CD14-positive monocyte (primary cell): ENCODE measurements at regions not wholly inside any gene's neighbourhood (a gene's known extent, or its start where the extent isn't known, plus 50 kb on each side); places are given as distances from the start of the nearest gene placed in this dataset.
"Not testable (repeated sequence)": the region's sequence is repeated elsewhere in the genome, so short reads cannot be mapped to it uniquely, and the experiment has no call there.

Experiments used
- DNase-seq, 3 donors: peaks; one replicate each; pipeline ENCODE4 v3.0.0-alpha.2; 2011 to 2022
- H2AFZ ChIP-seq: 2 replicates; pipeline ENCODE4 v1.6.0; 2012; ENCODE audit warnings: mild to moderate bottlenecking, low read depth, low read length, inconsistent platforms; ENCODE audit not compliant: insufficient read depth, poor library complexity, severe bottlenecking
- H3K27ac ChIP-seq, 2 donors: 1 replicate in 1 of 2; 2 replicates in 1 of 2; pipeline ENCODE4 v1.5.1; 2012 to 2013; ENCODE audit warnings: low read length in 2 of 2, control low read depth in 1 of 2, inconsistent platforms in 1 of 2, low read depth in 1 of 2, mild to moderate bottlenecking in 1 of 2
- H3K27me3 ChIP-seq, 2 donors: one replicate each; pipeline versions ENCODE4 v1.6.0 to v1.6.1; 2011 to 2013; ENCODE audit warnings: low read length in 2 of 2; ENCODE audit not compliant: control insufficient read depth in 2 of 2, insufficient read depth in 2 of 2
- H3K36me3 ChIP-seq, 2 donors: replicated peaks in 1 of 2; 1 replicate in 1 of 2; 2 replicates in 1 of 2; pipeline versions ENCODE4 v1.5.1 to v1.6.1; 2012 to 2013; ENCODE audit warnings: low read length in 2 of 2, control low read depth in 1 of 2, inconsistent platforms in 1 of 2, mild to moderate bottlenecking in 1 of 2; ENCODE audit not compliant: insufficient read depth in 2 of 2, control insufficient read depth in 1 of 2
- H3K4me1 ChIP-seq, 2 donors: 1 replicate in 1 of 2; 2 replicates in 1 of 2; pipeline versions ENCODE4 v1.5.1 to v1.6.1; 2012 to 2013; ENCODE audit warnings: low read length in 2 of 2, control low read depth in 1 of 2, inconsistent platforms in 1 of 2, mild to moderate bottlenecking in 1 of 2, moderate library complexity in 1 of 2; ENCODE audit not compliant: insufficient read depth in 2 of 2, control insufficient read depth in 1 of 2
- H3K4me2 ChIP-seq: replicated peaks from 2 replicates; pipeline ENCODE3; 2012; ENCODE audit warnings: low read length, moderate library complexity, mild to moderate bottlenecking; ENCODE audit not compliant: poor library complexity, severe bottlenecking; ENCODE audit errors: extremely low read depth
- H3K4me3 ChIP-seq, 3 experiments: fragments of 200-600 bp in 1 of 3; sonication (generic) in 1 of 3; replicated peaks in 1 of 3; 1 replicate in 2 of 3; 2 replicates in 1 of 3; pipeline ENCODE4 v1.5.1; 2011 to 2013; ENCODE audit warnings: low read length in 3 of 3, mild to moderate bottlenecking in 3 of 3, control low read depth in 2 of 3, low read depth in 2 of 3, inconsistent platforms in 1 of 3, moderate library complexity in 1 of 3
- H3K79me2 ChIP-seq: 2 replicates; pipeline ENCODE4 v1.6.0; 2012; ENCODE audit warnings: mild to moderate bottlenecking, control low read depth, inconsistent platforms, low read length, moderate library complexity; ENCODE audit not compliant: insufficient read depth
- H3K9ac ChIP-seq: 2 replicates; pipeline ENCODE4 v1.6.0; 2017; ENCODE audit warnings: low read length, mild to moderate bottlenecking; ENCODE audit not compliant: insufficient read depth, poor library complexity, severe bottlenecking
- H3K9me3 ChIP-seq, 2 donors: replicated peaks in 1 of 2; 1 replicate in 1 of 2; 2 replicates in 1 of 2; pipeline versions ENCODE4 v1.5.1 to v1.6.1; 2012 to 2013; ENCODE audit warnings: low read length in 2 of 2, control low read depth in 1 of 2; ENCODE audit not compliant: control insufficient read depth in 1 of 2, insufficient read depth in 1 of 2
- H4K20me1 ChIP-seq: 2 replicates; pipeline ENCODE4 v1.6.0; 2012; ENCODE audit warnings: mild to moderate bottlenecking, low read length, control low read depth, moderate library complexity; ENCODE audit not compliant: insufficient read depth
- H3K27ac Mint-ChIP-seq, 7 donors: one replicate each; pipeline ENCODE4 v1.8.0; 2020; ENCODE audit warnings: mild to moderate bottlenecking in 7 of 7, mixed read lengths in 7 of 7, moderate library complexity in 6 of 7, inconsistent platforms in 2 of 7
- H3K27me3 Mint-ChIP-seq, 3 donors: one replicate each; pipeline ENCODE4 v1.8.0; 2021 to 2022; ENCODE audit warnings: low read depth in 3 of 3, mild to moderate bottlenecking in 3 of 3, mixed read lengths in 3 of 3, moderate library complexity in 3 of 3, inconsistent platforms in 1 of 3
- H3K36me3 Mint-ChIP-seq, 2 donors: one replicate each; pipeline ENCODE4 v1.8.0; 2020; ENCODE audit warnings: mixed read lengths in 2 of 2, inconsistent platforms in 1 of 2, mild to moderate bottlenecking in 1 of 2
- H3K4me1 Mint-ChIP-seq: one replicate; pipeline ENCODE4 v1.8.0; 2020; ENCODE audit warnings: mild to moderate bottlenecking, mixed read lengths
- H3K4me3 Mint-ChIP-seq, 2 donors: one replicate each; pipeline ENCODE4 v1.8.0; 2020; ENCODE audit warnings: mild to moderate bottlenecking in 2 of 2, mixed read lengths in 2 of 2, moderate library complexity in 1 of 2
- H3K9me3 Mint-ChIP-seq, 7 donors: one replicate each; pipeline ENCODE4 v1.8.0; 2020 to 2022; ENCODE audit warnings: mixed read lengths in 7 of 7, mild to moderate bottlenecking in 6 of 7, moderate library complexity in 6 of 7, inconsistent platforms in 2 of 7
- WGBS: methylation state at CpG from one replicate; pipeline ENCODE4 v1.1.5; 2013; ENCODE audit warnings: missing lambda C conversion rate; ENCODE audit not compliant: insufficient coverage; 5-methylcytosine and 5-hydroxymethylcytosine counted together
- intact Hi-C, 2 donors: fragments of 100-400 bp; cut with micrococcal nuclease; formaldehyde crosslinking; loops; one replicate each; pipeline versions ENCODE4 v1.15.0 to v1.15.1; 2023
- TF ChIP-seq, protein P1 (sequence below): fragments of 200-600 bp; IDR thresholded peaks from one replicate; pipeline ENCODE4 v1.8.0; 2022; ENCODE audit warnings: antibody characterized with exemption, mild to moderate bottlenecking

DNA sequence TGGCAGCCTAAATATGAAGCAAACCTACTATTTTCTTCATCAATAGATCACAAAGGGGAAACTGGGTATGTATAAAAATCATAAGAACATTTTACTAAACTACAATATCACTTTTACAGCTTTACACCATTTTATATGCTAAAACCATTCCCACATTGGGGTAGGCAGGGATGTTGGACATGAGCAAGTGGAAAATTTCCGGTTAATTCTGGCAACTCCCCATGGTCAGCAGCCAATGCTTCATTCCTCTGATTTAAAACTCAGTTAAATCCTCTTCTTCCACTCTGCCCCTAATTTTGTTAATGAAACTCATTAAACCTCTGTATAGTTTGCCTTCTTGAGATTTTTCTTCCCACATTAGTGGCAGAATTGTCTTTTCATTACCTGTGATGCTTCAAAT, 552.5 kb upstream of the NECTIN3 start:
- no peak overlapping the region for H3K4me3 Mint-ChIP-seq
- H3K79me2 ChIP-seq = no peaks in the 10 kb centered on the region
- H3K9ac ChIP-seq = no peak overlapping the region
- intact Hi-C loops = no loop called here
- no peaks in the 10 kb centered on the region for H3K27me3 ChIP-seq
- no peaks in the 10 kb centered on the region for H4K20me1 ChIP-seq
- no peaks in the 10 kb centered on the region for H3K36me3 ChIP-seq
- H3K4me1 ChIP-seq = no peaks in the 10 kb centered on the region
- H3K4me2 ChIP-seq = no peak overlapping the region
- no peaks in the 10 kb centered on the region for H3K27me3 Mint-ChIP-seq
- no CpG with 5 or more reads among the region's 1 CpG for WGBS
- H2AFZ ChIP-seq = no peak overlapping the region
- peaks cover 0 to 9% (median 6%) of the 10 kb centered on the region in 7 donors for H3K9me3 Mint-ChIP-seq
- H3K27ac ChIP-seq = no peak overlapping the region
- H3K9me3 ChIP-seq = peaks cover 0 to 4% of the 10 kb centered on the region in 2 donors
- TF ChIP-seq, protein P1, sequence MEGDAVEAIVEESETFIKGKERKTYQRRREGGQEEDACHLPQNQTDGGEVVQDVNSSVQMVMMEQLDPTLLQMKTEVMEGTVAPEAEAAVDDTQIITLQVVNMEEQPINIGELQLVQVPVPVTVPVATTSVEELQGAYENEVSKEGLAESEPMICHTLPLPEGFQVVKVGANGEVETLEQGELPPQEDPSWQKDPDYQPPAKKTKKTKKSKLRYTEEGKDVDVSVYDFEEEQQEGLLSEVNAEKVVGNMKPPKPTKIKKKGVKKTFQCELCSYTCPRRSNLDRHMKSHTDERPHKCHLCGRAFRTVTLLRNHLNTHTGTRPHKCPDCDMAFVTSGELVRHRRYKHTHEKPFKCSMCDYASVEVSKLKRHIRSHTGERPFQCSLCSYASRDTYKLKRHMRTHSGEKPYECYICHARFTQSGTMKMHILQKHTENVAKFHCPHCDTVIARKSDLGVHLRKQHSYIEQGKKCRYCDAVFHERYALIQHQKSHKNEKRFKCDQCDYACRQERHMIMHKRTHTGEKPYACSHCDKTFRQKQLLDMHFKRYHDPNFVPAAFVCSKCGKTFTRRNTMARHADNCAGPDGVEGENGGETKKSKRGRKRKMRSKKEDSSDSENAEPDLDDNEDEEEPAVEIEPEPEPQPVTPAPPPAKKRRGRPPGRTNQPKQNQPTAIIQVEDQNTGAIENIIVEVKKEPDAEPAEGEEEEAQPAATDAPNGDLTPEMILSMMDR = no peak
- no peak overlapping the region for H3K4me3 ChIP-seq
- no peaks in the 10 kb centered on the region for H3K36me3 Mint-ChIP-seq
- H3K27ac Mint-ChIP-seq = no peak overlapping the region
- DNase-seq = no peak
- H3K4me1 Mint-ChIP-seq = no peaks in the 10 kb centered on the region

DNA sequence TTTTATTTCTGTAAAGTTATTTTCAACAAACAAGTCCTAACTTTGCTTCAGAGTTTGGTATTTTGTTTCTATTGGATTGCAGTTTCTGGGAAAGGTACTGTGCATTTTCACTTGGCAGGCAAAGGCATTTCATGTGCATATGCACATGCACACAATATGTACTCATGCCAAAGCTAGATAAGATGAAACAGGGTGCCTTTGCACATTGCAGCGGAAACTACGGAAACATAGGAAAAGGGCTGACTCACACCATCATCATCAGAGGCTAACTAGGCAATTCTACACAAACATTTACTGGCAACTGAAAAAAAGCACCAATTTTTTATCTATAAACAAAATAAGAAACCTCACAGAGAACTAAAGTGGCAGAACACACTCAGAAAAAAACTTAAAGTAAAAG, 550.6 kb upstream of the NECTIN3 start:
- H2AFZ ChIP-seq = no peak overlapping the region
- intact Hi-C loops = no loop called here
- Mint-ChIP-seq H3K27ac (no peak overlapping the region), H3K36me3 (no peaks in the 10 kb centered on the region), H3K4me3 (no peak overlapping the region), H3K27me3 (no peaks in the 10 kb centered on the region), H3K4me1 (no peaks in the 10 kb centered on the region), H3K9me3 (peaks cover 0 to 10% (median 4%) of the 10 kb centered on the region in 7 donors)
- no peak overlapping the region for H3K27ac ChIP-seq
- H3K79me2 ChIP-seq = no peaks in the 10 kb centered on the region
- no peak for DNase-seq
- no peaks in the 10 kb centered on the region for H3K27me3 ChIP-seq
- H3K4me2 ChIP-seq = no peak overlapping the region
- H3K36me3 ChIP-seq = no peaks in the 10 kb centered on the region
- TF ChIP-seq, protein P1 = no peak
- H4K20me1 ChIP-seq = no peaks in the 10 kb centered on the region
- no peak overlapping the region for H3K4me3 ChIP-seq
- no peak overlapping the region for H3K9ac ChIP-seq
- no peaks in the 10 kb centered on the region for H3K4me1 ChIP-seq
- peaks cover 4 to 10% of the 10 kb centered on the region in 2 donors for H3K9me3 ChIP-seq
- WGBS = no CpG with 5 or more reads among the region's 2 CpGs

DNA sequence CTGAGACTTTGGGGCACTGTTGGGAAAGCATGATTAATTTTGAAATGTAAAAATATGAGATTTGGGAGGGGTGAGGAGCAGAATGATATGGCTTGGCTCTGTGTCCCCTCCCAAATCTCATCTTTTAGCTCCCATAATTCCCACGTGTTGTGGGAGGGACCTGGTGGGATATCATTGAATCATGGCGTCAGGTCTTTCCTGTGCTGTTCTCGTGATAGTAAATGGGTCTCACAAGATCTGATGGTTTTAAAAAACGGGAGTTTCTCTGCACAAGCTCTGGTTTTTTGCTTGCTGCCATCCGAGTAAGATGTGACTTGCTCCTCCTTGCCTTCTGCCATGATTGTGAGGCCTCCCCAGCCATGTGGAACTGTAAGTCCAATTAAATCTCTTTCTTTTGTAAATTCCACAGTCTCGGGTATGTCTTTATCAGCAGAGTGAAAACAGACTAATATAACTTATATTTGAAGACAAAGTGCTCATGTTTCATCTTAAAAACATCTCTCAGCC, 546.0 kb upstream of the NECTIN3 start:
- H3K36me3 Mint-ChIP-seq, H3K9me3 Mint-ChIP-seq, H3K4me3 ChIP-seq, H3K4me1 Mint-ChIP-seq, H3K4me2 ChIP-seq, H3K4me1 ChIP-seq, H4K20me1 ChIP-seq, H3K27ac ChIP-seq, H3K79me2 ChIP-seq, H3K9ac ChIP-seq, H2AFZ ChIP-seq, H3K27ac Mint-ChIP-seq, H3K4me3 Mint-ChIP-seq, intact Hi-C loops, H3K27me3 ChIP-seq, DNase-seq, H3K9me3 ChIP-seq, H3K27me3 Mint-ChIP-seq, H3K36me3 ChIP-seq: not testable (repeated sequence)
- WGBS = 76% methylated on average over 3 of the region's 6 CpGs
